ENCODE measurements at regions not wholly inside any gene's neighbourhood (a gene's known extent, or its start where the extent isn't known, plus 50 kb on each side); places are given as distances from the start of the nearest gene placed in this dataset.

DNA sequence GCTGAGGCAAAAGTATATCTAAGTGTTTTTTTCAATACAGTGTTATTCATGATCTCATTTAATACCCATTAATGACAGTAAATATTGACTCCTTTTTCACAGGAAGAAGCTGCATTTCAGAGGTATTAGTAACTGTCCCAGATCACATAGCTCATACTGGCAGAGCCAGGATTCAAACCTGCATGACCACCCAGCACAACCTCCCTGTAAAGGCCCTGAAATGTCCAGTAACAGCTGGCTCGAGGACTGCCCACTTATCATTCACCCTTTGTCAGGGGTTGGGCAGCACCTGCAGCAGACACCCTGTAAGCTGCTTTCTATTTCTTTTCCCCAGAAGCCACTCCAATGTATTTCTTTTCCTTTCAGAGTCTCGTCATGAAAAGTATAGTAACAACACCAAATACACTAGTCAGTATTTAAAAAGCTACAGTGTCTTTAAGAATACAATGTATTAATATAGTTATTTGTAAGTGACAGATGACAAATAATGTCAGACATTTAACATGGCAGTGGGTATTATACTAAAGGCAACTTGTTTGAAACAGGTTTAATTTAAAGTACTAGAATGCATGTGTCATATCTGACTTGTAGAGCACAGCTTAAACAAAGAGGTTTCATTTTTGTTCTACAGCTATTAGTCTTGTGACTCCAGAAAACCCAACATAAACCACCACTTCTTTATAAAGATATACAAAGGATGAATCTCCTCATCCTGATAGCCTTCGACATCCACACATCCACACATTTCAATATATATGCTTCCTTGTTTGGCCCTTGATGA is 841.6 kb upstream of the GJE1 start:
- no peak for DNase-seq

DNA sequence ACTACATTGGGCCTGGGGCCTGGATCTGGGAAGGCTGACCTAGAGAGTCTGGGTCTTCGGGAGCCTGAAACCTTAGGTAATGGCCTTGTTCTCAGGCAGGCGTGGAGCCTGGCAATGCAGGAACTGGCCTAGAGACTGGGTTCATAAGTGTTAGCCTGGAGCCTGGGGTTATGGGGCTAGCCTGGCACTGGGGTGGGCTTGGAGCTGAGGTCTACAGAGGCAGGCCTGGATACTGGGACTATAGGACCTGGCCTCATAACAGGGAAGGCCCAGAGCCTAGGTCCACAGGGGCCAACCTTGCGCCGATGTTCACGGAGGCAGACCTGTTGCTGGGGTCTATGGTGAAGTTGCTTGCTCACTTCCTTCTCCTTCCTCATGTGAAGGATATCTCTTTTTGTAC is 843.8 kb upstream of the GJE1 start:
- no peak for DNase-seq

DNA sequence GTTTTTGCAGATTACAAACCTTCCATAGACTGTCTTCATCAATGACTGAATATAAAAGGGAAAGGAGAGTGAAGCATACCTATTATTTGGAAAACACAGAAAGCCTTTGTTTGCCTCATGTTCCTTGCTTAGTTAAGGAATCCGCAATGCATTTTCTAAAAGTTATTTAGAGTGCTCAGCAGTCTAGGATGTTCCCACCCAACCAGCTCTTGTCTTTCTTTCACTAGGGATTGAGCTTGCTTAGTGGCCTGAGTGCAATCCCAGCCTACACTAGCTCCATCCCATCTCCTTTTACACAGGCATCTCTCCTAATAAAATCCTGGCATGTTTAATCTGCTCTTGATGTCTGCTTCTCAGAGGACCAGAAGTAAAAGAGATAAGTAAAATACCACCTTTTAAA is 850.5 kb upstream of the GJE1 start:
- DNase-seq, result no peak

DNA sequence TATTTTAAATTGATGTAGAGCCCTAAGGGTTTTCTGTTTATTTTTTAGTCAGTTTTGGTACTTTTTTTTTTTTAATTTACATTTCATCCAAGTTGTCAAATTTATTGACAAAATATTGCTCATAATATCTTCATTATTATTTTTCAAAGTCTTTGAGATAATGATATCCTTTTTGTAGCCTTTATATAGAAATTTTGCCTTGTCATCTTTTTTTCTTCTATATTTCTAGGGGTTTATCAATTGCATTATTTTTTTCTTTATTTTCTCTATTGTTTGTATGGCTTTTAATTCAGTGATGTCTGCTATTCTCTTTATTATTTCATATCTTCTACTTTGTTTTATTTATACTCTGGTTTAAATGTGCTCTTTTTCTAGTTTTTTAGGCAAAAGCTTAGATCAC is 863.0 kb upstream of the GJE1 start:
- no peak for DNase-seq

DNA sequence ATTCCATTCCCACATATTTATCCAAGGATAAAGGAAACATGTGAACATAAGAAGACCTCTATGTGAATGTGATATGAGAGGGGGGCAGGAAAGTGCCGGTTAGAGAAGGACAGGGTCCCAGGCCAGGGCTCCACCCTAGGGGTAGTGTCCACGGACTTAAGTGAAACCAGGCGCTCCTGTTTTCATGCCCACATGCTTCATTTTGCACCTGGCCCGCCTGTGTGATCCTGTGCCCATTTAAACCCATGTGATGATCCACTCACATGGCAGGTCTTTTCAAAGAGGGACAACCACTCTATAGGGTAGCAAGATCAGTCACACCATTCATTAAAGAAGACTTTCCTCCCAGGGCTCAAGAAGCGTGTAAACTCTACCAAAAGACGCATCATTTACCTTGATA is 865.3 kb upstream of the GJE1 start:
- no peak for DNase-seq

DNA sequence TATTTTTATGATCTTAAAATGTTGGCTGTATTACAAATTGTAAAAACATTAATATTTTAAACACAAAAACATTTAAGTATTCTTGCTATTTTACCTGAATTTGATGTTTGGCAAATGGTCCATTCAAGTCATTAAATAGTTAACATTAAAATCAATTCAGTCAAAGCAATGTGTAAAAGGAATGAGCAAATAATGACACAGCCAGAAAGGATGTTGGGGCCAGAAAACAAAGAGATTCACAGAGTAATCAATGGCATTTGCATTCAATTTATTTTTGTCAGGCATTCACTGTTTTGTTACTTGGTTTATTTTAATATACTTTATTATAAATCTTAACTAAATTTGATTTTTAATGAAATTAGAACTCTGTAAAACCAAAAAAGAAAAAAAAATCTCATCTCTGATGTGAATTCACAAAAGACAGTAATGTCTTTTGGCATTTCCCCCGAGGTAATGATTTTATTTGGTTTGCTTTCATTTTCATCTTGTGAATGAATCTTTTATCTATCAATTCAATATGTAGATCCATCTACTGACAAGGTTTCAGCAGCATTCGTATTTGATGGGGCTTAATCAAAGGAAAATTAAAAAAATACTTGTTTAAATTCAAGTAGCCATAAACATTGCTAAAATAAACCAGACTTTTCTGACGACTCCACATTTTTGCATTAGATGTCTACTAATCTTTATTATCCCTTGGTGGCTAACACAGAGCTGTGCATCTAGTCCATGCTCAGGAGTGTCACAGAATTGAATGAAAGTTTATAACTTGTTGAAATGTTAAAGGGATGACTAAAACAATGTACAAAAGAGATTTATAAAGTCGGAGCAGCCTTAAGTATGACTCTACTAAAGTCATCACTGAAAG is 866.7 kb upstream of the GJE1 start:
- DNase-seq, result no peak

DNA sequence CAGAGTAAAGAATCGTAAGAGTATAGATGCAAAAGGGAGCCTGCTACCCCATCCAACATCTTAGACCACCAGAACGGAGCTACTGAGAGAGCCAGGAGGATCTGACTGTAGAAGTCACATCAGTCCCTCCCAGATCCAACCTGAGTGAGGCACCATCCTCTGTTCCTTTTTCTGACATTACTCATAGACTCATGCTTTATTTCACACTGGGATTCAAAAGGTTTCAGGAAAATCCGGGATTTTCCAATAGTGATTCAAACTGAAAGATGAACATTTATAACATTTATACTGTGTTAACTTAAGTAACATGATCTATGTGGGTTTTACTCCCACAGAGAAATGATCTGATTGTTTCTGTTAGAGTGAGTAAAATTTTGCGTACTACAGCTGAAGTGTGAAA is 868.6 kb upstream of the GJE1 start:
- no peak for DNase-seq

DNA sequence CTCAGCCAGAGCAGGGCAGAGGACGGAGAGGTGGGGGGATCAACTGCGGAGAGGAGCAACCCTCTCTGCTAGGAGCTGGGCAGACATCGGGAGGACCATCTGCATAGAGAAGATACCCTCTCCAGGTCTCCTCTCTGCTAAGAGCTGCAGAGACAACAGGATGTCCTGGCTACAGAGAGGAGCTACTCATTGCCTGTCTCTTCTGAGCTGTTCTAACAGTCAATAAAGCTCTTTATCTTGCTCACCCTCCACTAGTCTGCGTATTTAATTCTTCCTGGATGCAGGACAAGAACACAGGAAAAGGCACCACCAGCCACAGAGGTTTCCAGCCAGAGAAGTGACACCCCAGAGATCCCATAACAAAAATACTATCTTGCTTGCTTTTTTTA is 871.1 kb upstream of the GJE1 start:
- DNase-seq, result no peak

DNA sequence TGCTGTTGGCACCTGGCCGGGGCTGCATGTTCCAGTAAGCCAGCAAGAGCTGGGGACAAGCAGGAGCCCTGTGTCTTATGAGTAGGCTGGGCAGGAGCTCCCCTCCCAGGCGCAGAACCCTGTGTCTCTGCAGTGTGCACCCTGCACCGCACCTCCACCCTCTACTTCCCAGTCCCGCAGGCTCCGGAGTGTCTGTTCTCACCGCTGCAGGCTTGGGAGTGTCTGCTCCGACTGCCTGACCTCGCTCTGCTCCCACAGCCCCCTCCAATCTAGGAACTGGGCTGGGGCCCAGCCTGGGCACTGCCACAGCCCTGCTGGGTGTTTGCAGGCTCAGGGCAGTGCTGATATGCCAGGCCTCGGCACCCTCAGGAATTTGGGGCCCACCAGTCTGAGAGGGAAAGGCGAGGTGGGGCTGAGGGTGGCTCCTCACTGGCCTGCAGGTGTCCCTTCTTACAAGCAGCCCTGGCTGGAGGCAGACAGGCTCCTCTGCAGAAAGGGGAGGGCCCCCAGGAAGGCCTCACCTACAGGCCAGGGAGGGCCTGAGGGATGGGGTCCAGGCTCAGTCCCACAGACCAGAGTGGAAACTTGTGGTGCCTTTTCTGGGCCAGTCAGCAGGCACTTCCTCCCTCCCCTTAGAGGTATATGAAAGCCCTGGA is 871.6 kb upstream of the GJE1 start:
- no peak for DNase-seq

DNA sequence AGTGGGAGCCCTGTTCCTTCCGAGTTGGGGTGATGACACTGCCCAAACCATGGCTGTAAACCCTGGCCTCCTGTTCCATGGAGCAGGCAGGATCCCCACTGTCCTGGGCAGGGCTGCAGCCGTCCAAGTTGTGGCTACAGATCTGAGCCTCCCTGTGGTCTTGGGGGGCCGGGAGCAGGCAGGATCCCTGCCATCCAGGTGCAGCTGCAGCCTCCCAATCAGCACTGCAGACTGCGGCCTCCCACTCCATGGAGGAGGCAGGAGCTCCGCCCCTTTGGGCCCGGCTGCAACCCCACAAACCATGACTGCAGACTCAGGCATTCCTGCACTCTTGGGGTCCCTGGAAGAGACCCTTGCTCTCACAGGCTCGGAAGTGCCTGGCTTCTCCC is 872.1 kb upstream of the GJE1 start:
- DNase-seq, result no peak

DNA sequence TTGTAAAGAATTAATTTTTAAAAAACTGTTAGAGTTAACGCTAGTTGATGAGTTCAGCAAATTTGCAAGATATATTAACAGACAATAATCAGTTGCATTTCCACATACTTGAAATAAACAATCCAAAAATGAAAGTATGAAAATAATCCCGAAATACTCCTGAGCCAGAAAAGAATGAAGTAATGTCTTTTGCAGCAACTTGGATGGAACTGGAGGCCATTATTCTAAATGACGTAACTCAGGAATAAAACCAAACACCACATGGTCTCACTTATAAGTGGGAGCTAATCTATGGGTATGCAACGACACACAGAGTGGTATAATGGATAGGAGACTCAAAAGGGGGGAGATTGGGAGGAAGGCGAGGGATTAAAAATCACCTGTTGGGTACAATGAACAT is 872.9 kb upstream of the GJE1 start:
- DNase-seq, result no peak

DNA sequence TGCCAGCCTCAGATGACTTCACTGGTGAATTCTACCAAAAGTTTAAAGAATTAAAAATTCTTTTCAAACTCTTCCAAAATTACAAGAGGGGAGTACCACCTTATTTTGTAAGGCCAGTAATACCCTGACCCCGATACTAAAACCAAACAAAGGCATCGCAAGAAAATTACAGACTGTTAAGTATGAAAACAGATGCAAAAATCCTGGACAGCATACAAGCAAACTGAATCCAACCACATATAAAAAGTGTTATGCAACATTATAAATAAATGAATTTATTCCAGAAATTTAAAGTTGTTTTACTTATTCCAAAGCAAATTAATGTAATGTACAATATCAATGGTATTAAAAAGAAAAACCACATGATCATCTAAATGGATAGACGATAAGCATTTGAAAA is 873.6 kb upstream of the GJE1 start:
- no peak for DNase-seq

DNA sequence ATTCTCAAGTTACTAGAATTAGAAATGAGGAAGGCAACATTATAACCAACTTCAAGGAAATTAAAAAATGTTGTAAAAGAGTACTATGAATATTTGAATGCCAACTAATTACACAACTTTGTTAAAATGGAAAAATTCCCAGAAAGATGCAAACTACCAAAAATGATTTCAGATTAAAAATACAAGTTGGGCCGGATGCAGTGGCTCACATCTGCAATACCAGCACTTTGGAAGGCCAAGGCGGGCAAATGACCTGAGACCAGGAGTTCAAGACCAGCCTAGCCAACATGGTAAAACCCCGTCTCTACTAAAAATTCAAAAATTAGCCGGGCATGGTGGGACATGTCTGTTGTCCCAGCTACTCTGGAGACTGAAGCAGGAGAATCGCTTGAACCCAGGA is 874.2 kb upstream of the GJE1 start:
- DNase-seq, result no peak

DNA sequence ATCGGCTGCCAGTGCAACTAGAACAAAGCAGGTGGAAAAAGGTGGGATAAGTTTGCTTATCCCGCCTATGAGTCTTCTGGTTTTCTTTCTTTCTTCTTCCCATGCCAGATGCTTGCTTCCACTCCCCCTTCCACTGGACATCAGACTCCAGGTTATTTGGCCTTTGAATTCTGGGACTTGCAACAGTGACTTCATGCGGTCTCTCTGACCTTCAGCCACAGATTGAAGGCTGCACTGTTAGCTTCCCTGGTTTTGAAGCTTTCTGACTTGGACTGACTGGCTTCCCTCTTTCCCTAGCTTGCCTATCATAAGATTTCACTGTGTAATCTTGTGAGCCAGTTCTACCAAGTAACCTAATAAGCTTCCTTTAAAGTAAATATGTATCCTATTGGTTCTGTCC is 878.4 kb upstream of the GJE1 start:
- no peak for DNase-seq

DNA sequence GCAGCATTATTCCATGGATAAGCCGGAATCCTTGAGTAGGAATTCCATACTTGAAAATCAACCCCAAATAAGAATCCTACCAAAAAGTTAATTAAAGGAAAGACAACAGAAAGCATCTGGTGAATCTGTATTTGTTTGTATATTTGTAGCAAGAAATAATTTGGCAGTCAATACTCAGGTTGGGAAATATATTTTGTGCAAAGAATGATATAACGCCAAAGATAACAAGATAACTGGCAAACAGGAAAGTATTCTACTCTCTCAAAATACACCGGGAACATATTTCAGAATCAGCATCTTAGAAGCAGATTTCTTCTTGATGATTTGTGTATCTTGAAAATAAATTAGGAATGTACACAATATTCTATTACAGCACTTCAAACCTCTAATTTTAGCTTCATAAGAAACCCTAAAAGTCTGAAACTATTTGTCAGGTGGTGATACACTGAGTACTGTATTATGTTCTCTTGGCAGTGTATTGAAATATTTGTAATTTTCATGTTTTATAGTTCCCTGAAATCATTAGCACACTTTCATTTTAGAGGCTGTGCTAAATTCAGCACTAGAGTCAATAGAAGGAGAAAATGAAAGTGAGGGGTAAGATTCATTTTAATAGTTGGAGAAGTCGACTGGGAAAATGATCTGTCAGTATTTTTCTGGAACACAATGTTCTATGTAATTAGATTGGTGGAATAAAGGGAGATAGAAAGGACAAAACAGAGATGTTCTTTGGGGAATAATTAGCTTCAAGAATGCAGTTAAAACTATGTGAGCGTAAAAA is 879.7 kb upstream of the GJE1 start:
- DNase-seq, result no peak

DNA sequence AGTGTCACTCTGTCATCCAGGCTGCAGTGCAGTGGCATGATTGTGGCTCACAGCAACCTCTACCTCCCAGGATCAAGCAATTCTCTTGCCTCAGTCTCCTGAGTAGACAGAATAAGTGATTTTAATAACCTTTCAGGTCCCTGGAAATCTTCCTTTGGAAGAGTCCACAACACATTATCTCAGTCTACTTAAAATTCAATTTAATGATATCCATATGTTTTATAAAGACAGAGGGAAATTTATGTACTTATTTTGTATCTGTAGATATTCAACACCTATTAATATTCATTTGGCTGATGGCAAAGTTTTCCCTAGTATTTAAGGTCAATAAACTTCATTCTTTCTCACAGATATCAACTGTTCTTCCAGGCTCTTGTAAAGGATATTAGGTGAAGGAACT is 881.4 kb upstream of the GJE1 start:
- no peak for DNase-seq

DNA sequence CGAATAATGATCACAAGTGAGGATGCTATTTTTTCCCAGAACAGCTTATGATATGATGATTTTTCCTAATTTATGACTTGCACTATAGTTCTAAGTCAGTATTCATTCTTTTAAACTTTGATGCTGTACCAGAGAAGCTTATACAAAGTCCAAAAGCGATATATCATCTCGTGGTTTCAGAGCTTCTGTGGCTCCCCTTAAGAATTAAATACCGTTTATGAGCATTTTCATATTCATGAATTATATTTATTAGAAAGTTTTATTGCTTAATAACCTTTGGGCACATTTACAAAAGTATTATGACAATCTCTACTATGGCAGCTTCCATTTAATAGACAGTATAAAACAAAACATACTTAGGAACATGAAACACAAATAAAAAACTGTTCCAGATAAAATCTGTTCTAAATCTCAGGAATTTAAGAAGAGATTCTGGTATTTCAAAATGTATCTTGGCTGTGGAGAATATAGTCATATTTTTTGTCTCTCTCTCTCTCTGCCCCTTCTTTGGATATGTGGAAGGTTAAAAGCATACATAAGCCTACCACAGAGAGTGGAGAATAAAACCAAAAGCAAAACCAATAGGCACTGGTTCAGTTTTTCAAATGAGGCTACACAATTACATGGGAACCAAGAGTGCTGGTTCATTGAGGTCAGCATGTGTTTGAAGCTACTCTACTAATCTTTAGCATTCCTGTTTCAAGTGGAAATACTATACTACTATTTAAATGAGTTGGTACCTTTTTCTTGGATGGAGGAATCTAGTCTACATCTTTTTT is 884.5 kb upstream of the GJE1 start:
- DNase-seq, result no peak

DNA sequence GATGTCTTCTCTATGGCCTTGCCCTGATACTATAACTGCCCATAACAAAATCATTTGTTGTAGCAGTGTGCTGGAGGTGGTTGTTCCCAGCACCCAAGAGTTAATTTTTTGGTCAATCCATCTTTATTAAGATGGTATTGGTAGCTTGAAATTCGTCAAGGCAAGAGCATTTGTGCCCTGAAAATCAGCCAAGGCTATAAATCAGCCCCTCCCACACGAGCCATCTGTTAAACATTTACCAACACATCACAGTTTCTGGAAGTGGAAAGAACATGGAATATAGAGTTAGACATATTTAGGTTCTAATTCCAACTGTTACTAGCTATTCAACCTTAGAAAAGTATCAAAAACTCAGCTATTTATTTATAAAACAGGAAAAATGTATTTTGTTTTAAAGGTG is 888.4 kb upstream of the GJE1 start:
- no peak for DNase-seq

DNA sequence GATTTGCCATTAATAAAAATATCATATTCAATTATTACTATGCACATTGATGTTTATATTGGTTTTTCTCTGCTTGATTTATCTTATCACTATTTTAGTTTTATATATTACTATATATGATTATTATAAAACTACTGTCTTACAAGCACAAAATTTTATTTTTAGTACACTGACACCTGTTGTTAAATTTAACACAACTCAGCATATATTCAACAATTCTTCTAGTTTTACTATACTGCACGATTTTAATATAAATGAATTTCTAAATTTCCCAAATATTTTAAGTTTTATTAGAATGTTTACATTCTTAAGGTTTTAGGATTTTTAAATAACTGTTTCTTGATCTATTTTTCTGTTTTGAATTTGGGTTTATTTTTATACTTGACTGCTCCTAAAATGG is 889.8 kb upstream of the GJE1 start:
- no peak for DNase-seq

DNA sequence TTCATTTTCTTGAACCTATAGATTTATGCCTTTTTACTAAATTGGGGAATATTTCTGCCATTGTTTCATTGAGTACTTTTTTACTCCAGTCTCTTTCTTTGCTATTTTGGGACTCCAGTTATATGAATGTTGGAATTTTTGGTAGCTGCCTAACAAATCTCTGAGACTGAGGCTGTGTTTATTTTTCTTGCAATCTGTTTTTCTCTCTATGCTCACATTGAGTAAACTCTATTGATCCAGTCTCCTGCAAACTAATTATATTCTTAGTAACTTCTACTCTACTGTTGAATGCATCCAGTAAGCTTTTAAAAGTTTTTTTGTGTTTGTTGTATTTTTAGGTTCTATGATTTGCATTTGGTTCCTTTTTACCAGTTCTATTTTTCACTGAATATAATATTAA is 903.4 kb upstream of the GJE1 start:
- no peak for DNase-seq

DNA sequence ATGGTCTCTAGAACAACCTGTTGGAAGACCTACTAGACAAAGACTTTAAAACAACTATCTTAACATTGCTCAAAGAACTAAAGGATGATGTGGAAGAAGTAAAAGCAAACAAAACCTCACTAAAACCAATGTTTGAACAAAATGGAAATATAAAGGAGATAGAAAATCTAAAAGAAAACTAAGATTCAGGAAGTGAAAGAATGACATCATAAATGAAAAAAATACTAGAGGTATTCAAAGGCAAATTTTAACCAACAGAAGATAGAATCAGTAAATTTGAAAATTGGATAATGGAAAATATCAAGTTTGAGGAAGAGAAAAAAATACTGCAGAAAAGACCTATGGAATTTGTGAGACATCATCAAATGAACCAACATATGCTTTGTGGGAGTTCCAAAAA is 914.1 kb upstream of the GJE1 start:
- no peak for DNase-seq

DNA sequence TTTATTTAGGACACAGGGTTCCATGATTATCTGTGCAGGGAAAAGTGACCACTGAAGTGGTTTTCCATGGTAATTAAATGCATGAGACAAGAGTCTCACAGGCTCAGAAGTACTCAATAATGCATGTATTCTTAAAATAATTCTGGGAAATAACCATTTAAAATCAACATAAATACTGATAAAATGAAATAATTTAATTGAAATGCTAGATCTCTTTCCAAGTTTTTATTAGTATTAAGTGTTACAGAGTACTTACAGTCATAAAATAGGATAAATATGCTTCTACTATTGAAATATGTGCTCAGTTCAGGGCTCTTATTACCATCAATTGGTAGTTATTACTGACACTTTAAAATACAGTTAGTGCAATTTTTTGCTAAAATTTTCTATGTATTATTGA is 916.0 kb upstream of the GJE1 start:
- DNase-seq, result no peak

DNA sequence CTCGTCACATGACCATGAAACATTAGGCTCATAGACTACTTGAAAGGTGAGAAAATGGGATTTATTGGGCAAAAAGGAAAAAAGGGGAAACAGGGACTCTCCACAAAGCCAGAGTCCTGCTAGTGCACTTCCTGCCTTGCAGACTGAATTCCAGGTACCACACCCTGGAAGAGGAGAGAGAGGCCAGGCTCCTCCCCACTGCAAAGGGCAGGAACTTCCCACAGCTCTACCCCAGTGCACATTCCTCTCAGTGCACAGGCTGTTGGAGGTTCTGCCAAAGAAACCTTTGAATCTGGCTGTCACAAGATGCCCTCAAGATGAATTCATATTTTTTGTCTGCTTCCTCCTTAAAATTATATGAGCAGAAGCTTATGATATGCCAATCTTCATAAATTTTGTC is 920.4 kb upstream of the GJE1 start:
- DNase-seq, result no peak
